K562 (cell line): ENCODE measurements at regions not wholly inside any gene's neighbourhood (a gene's known extent, or its start where the extent isn't known, plus 50 kb on each side); places are given as distances from the start of the nearest gene placed in this dataset.
A peak's percentile ranks its signal among the peaks of the same experiment; 100 is the strongest.

Experiments
- C11orf30 ChIP-seq: fragments of 450-650 bp; IDR thresholded peaks from 2 replicates; pipeline ENCODE4 v1.6.1; 2016; ENCODE audit warnings: low read depth, mild to moderate bottlenecking
- GTF3C2 ChIP-seq: IDR thresholded peaks from 3 replicates; pipeline ENCODE4 v1.6.1; 2011; ENCODE audit warnings: borderline replicate concordance, mild to moderate bottlenecking, moderate library complexity; ENCODE audit not compliant: insufficient read length; ENCODE audit errors: extremely low read depth
- NR2F6 ChIP-seq: fragments of 450-650 bp; formaldehyde crosslinking; IDR thresholded peaks from 2 replicates; pipeline ENCODE4 v1.4.0; 2020; ENCODE audit warnings: mild to moderate bottlenecking
- TEAD4 ChIP-seq, 2 experiments: sonication (generic) in 1 of 2; formaldehyde crosslinking in 1 of 2; IDR thresholded peaks; 2 replicates each; pipeline versions ENCODE4 v1.6.1 to v1.8.0; 2012 to 2022; ENCODE audit warnings: borderline replicate concordance in 1 of 2, inconsistent platforms in 1 of 2, low read length in 1 of 2, mild to moderate bottlenecking in 1 of 2, missing genetic modification reagents in 1 of 2
- YY1 ChIP-seq, 3 experiments: IDR thresholded peaks; 2 replicates each; pipeline ENCODE4 v1.6.1; 2011; ENCODE audit warnings: low read length in 2 of 3, mild to moderate bottlenecking in 2 of 3, moderate library complexity in 2 of 3, borderline replicate concordance in 1 of 3, control low read depth in 1 of 3, low read depth in 1 of 3; ENCODE audit not compliant: insufficient read depth in 3 of 3, insufficient replicate concordance in 2 of 3, control insufficient read depth in 1 of 3, insufficient read length in 1 of 3; ENCODE audit errors: extremely low read depth in 1 of 3
- TF ChIP-seq, protein P1 (sequence below): IDR thresholded peaks from 2 replicates; pipeline ENCODE4 v1.6.1; 2012; ENCODE audit warnings: low read depth, low read length, improper control_type of control experiment, borderline replicate concordance

GRCh38 chr17:13337864-13338371, 263.8 kb downstream of the HS3ST3A1 start (continued):
- no peak for TF ChIP-seq GTF3C2
- TF ChIP-seq, protein P1, sequence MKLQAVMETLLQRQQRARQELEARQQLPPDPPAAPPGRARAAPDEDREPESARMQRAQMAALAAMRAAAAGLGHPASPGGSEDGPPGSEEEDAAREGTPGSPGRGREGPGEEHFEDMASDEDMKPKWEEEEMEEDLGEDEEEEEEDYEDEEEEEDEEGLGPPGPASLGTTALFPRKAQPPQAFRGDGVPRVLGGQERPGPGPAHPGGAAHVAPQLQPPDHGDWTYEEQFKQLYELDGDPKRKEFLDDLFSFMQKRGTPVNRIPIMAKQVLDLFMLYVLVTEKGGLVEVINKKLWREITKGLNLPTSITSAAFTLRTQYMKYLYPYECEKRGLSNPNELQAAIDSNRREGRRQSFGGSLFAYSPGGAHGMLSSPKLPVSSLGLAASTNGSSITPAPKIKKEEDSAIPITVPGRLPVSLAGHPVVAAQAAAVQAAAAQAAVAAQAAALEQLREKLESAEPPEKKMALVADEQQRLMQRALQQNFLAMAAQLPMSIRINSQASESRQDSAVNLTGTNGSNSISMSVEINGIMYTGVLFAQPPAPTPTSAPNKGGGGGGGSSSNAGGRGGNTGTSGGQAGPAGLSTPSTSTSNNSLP = no peak
- TF ChIP-seq YY1 (IDR thresholded peaks at IDR 0.05; ENCODE audit: borderline replicate concordance in 1 of 3, control insufficient read depth in 1 of 3, extremely low read depth in 1 of 3, insufficient read depth in 3 of 3, insufficient read length in 1 of 3, insufficient replicate concordance in 2 of 3, low read depth in 1 of 3, low read length in 2 of 3) = no peak
- TF ChIP-seq NR2F6 = no peak
- no peak for TF ChIP-seq TEAD4 (IDR thresholded peaks at IDR 0.05; ENCODE audit: low read length)
- no peak for TF ChIP-seq TEAD4 (CRISPR knock-in tag; IDR thresholded peaks at IDR 0.05; ENCODE audit: borderline replicate concordance)
- peak; percentile 43 for TF ChIP-seq C11orf30
- TF ChIP-seq, all 486 proteins: peak for 14
